ENCODE measurements at regions not wholly inside any gene's neighbourhood (a gene's known extent, or its start where the extent isn't known, plus 50 kb on each side); places are given as distances from the start of the nearest gene placed in this dataset.

- TF ChIP-seq ZNF274 (IDR thresholded peaks at IDR 0.05; ENCODE audit: borderline replicate concordance, extremely low read depth, low read length) (no peak), CEBPB (IDR thresholded peaks at IDR 0.05; ENCODE audit: low read depth, low read length) (no peak), MAX (IDR thresholded peaks at IDR 0.05) (no peak), POU5F1 (IDR thresholded peaks at IDR 0.05; ENCODE audit: low read depth, low read length) (no peak), SP2 (IDR thresholded peaks at IDR 0.05; ENCODE audit: low read length) (no peak)
Observed at GRCh38 chr12:93015871-93016751, 87.0 kb upstream of the EEA1 start (continued).

Data from H1 (cell line).